Spleen (tissue), 7 donors: ENCODE measurements at regions not wholly inside any gene's neighbourhood (a gene's known extent, or its start where the extent isn't known, plus 50 kb on each side); places are given as distances from the start of the nearest gene placed in this dataset.

Experiments
- POLR2A ChIP-seq, 3 donors: fragments of 450-650 bp; IDR thresholded peaks; one replicate each; pipeline ENCODE4 v1.5.1; 2017; ENCODE audit warnings: antibody characterized with exemption in 3 of 3, mild to moderate bottlenecking in 1 of 3
- POLR2AphosphoS5 ChIP-seq, 3 donors: sonication (generic); formaldehyde crosslinking; IDR thresholded peaks; one replicate each; pipeline ENCODE4 v1.5.1; 2017; ENCODE audit warnings: antibody characterized with exemption in 3 of 3
- TF ChIP-seq, protein P1 (sequence below), 11 experiments: fragments of 200-600 bp in 7 of 11; fragments of 450-650 bp in 4 of 11; sonication (generic) in 4 of 11; IDR thresholded peaks in 8 of 11; conservative IDR thresholded peaks in 3 of 11; 1 replicate in 7 of 11; 2 replicates in 4 of 11; pipeline versions ENCODE4 v1.4.0 to v1.8.0; 2016 to 2021; ENCODE audit warnings: antibody characterized with exemption in 11 of 11, inconsistent platforms in 4 of 11, mild to moderate bottlenecking in 1 of 11
- donor health status: DM: no; HTN: no; CAD: no; lungs with moderate emphysema.
- donor health status: DM: no; HTN: no; CAD: no.
- donor health status: DM: no; HTN: no; CAD: no.

DNA sequence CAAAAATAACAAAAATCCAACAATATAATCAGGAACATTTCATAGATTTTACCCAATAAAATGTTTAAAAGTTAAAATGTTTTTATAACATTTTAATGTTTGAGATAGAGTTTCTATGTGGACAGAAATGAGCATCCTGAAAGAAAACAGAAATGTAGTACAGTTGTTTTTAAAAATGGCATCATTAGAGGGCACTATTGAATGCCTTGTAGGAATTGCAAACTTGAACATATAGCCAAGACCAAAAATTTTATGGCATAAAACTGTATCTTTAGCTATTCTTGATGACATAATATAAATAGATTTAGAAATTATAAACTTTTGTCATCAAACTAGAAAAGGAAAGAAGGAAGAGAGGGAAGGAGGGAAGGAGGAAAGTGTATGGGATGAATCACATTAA, 1372.7 kb downstream of the GATA3 start:
- TF ChIP-seq, protein P1, sequence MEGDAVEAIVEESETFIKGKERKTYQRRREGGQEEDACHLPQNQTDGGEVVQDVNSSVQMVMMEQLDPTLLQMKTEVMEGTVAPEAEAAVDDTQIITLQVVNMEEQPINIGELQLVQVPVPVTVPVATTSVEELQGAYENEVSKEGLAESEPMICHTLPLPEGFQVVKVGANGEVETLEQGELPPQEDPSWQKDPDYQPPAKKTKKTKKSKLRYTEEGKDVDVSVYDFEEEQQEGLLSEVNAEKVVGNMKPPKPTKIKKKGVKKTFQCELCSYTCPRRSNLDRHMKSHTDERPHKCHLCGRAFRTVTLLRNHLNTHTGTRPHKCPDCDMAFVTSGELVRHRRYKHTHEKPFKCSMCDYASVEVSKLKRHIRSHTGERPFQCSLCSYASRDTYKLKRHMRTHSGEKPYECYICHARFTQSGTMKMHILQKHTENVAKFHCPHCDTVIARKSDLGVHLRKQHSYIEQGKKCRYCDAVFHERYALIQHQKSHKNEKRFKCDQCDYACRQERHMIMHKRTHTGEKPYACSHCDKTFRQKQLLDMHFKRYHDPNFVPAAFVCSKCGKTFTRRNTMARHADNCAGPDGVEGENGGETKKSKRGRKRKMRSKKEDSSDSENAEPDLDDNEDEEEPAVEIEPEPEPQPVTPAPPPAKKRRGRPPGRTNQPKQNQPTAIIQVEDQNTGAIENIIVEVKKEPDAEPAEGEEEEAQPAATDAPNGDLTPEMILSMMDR (IDR thresholded peaks at IDR 0.05 in 8 of 11, conservative IDR thresholded peaks at IDR 0.05 in 3 of 11): no peak
- no peak for TF ChIP-seq POLR2A (IDR thresholded peaks at IDR 0.05)
- TF ChIP-seq POLR2AphosphoS5 (IDR thresholded peaks at IDR 0.05): no peak
